ENCODE measurements at regions not wholly inside any gene's neighbourhood (a gene's known extent, or its start where the extent isn't known, plus 50 kb on each side); places are given as distances from the start of the nearest gene placed in this dataset.

GRCh38 chr1:192418552-192419285, 101.9 kb downstream of the RGS21 start:
- TF ChIP-seq MAX (IDR thresholded peaks at IDR 0.05; ENCODE audit: low read depth, low read length) (no peak), POLR2A (IDR thresholded peaks at IDR 0.05; ENCODE audit: extremely low read depth, insufficient read length) (no peak), CTCF (IDR thresholded peaks at IDR 0.05; ENCODE audit: low read depth, low read length) (no peak), MYC (IDR thresholded peaks at IDR 0.05; ENCODE audit: low read depth, low read length) (no peak)
- no peak for DNase-seq (ENCODE audit: low read depth)
- H3K4me3 ChIP-seq (ENCODE audit: low read depth, low read length) = no peak overlapping the region

- TF ChIP-seq CTCF (IDR thresholded peaks at IDR 0.05; ENCODE audit: low read depth, low read length) = no peak
- TF ChIP-seq MAX (IDR thresholded peaks at IDR 0.05; ENCODE audit: low read depth, low read length) = no peak
- no peak for TF ChIP-seq MYC (IDR thresholded peaks at IDR 0.05; ENCODE audit: low read depth, low read length)
- TF ChIP-seq POLR2A (IDR thresholded peaks at IDR 0.05; ENCODE audit: extremely low read depth, insufficient read length) = no peak
- no peak for DNase-seq (ENCODE audit: low read depth)
- no peak overlapping the region for H3K4me3 ChIP-seq (ENCODE audit: low read depth, low read length)
These were observed 113.9 kb downstream of the RGS21 start for GRCh38 chr1:192430644-192431043.

GRCh38 chr1:192435704-192436103, 118.9 kb downstream of the RGS21 start:
- TF ChIP-seq POLR2A (IDR thresholded peaks at IDR 0.05; ENCODE audit: extremely low read depth, insufficient read length) (no peak), MAX (IDR thresholded peaks at IDR 0.05; ENCODE audit: low read depth, low read length) (no peak), MYC (IDR thresholded peaks at IDR 0.05; ENCODE audit: low read depth, low read length) (no peak), CTCF (IDR thresholded peaks at IDR 0.05; ENCODE audit: low read depth, low read length) (no peak)
- DNase-seq (ENCODE audit: low read depth) = no peak
- no peak overlapping the region for H3K4me3 ChIP-seq (ENCODE audit: low read depth, low read length)

GRCh38 chr1:192436441-192437078, 119.8 kb downstream of the RGS21 start:
- no peak for DNase-seq (ENCODE audit: low read depth)
- TF ChIP-seq CTCF (IDR thresholded peaks at IDR 0.05; ENCODE audit: low read depth, low read length) = no peak
- TF ChIP-seq POLR2A (IDR thresholded peaks at IDR 0.05; ENCODE audit: extremely low read depth, insufficient read length) = no peak
- no peak for TF ChIP-seq MAX (IDR thresholded peaks at IDR 0.05; ENCODE audit: low read depth, low read length)
- TF ChIP-seq MYC (IDR thresholded peaks at IDR 0.05; ENCODE audit: low read depth, low read length) = no peak
- H3K4me3 ChIP-seq (ENCODE audit: low read depth, low read length) = no peak overlapping the region

- no peak for DNase-seq (ENCODE audit: low read depth)
- TF ChIP-seq MAX (IDR thresholded peaks at IDR 0.05; ENCODE audit: low read depth, low read length) (no peak), MYC (IDR thresholded peaks at IDR 0.05; ENCODE audit: low read depth, low read length) (no peak), POLR2A (IDR thresholded peaks at IDR 0.05; ENCODE audit: extremely low read depth, insufficient read length) (no peak), CTCF (IDR thresholded peaks at IDR 0.05; ENCODE audit: low read depth, low read length) (no peak)
- no peak overlapping the region for H3K4me3 ChIP-seq (ENCODE audit: low read depth, low read length)
These were observed 121.9 kb downstream of the RGS21 start for GRCh38 chr1:192438737-192439136.

All from NB4 (cell line).